ENCODE measurements at regions not wholly inside any gene's neighbourhood (a gene's known extent, or its start where the extent isn't known, plus 50 kb on each side); places are given as distances from the start of the nearest gene placed in this dataset.

GRCh38 chr10:121261665-121262064 lies 336.6 kb downstream of the FGFR2 start:
- no peak for TF ChIP-seq CTCF (IDR thresholded peaks at IDR 0.05; ENCODE audit: control insufficient read depth, insufficient read depth, low read depth, low read length, missing control alignments)

GRCh38 chr10:121262774-121263430 lies 335.3 kb downstream of the FGFR2 start:
- TF ChIP-seq CTCF (IDR thresholded peaks at IDR 0.05; ENCODE audit: control insufficient read depth, insufficient read depth, low read depth, low read length, missing control alignments) = no peak
- no peak for DNase-seq (ENCODE audit: low read depth)

More at GRCh38 chr10:121261665-121262064, 336.6 kb downstream of the FGFR2 start:
- H3K4me3 ChIP-seq (ENCODE audit: control insufficient read depth, low read depth, low read length) = no peak overlapping the region
- DNase-seq (ENCODE audit: low read depth) = no peak

DNA sequence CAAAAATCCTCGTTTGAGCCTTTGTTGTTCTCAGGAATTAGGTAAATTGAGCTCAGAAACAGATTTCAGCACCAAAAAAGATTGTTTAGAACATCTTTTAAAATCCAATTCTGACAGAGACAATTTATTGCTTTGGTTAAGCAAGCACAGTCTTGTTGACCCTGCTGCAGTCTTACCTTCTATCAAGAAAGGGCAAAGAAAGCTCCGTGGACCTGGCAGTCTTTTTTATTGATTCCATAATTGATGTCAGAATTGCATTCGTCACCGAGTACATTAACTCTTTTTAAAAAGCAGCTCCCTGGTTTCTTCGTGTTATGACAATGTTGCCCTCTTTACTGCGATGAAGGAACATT lies 334.8 kb downstream of the FGFR2 start:
- no peak for DNase-seq (ENCODE audit: low read depth)
- no peak for TF ChIP-seq CTCF (IDR thresholded peaks at IDR 0.05; ENCODE audit: control insufficient read depth, insufficient read depth, low read depth, low read length, missing control alignments)

More at GRCh38 chr10:121262774-121263430, 335.3 kb downstream of the FGFR2 start:
- H3K4me3 ChIP-seq (ENCODE audit: control insufficient read depth, low read depth, low read length) = no peak overlapping the region

GRCh38 chr10:121265360-121266123 lies 332.7 kb downstream of the FGFR2 start:
- DNase-seq (ENCODE audit: low read depth) = no peak
- TF ChIP-seq CTCF (IDR thresholded peaks at IDR 0.05; ENCODE audit: control insufficient read depth, insufficient read depth, low read depth, low read length, missing control alignments) = no peak
- H3K4me3 ChIP-seq (ENCODE audit: control insufficient read depth, low read depth, low read length) = no peak overlapping the region

More for the DNA sequence above, 334.8 kb downstream of the FGFR2 start:
- no peak overlapping the region for H3K4me3 ChIP-seq (ENCODE audit: control insufficient read depth, low read depth, low read length)

DNA sequence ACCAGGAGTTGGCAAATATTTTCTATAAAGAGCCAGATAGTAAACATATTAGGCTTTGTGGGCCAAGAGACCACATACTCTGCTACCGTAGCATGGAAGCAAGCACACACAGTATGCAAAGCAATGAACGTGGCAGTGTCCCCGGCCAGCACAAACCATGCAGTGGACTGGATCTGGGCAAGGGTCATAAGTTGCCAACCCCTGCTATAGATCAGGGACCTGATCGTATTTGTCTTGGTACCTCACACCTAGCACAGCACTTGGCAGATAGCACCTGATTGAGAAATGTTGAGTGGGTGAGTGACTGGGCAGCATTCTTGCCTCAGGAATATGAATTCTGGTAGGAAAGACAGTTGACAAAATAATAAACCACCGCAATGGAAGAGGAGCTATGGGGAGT lies 331.9 kb downstream of the FGFR2 start:
- no peak for DNase-seq (ENCODE audit: low read depth)
- TF ChIP-seq CTCF (IDR thresholded peaks at IDR 0.05; ENCODE audit: control insufficient read depth, insufficient read depth, low read depth, low read length, missing control alignments) = no peak
- H3K4me3 ChIP-seq (ENCODE audit: control insufficient read depth, low read depth, low read length) = no peak overlapping the region

GRCh38 chr10:121267236-121268003 lies 330.8 kb downstream of the FGFR2 start:
- no peak for DNase-seq (ENCODE audit: low read depth)
- TF ChIP-seq CTCF (IDR thresholded peaks at IDR 0.05; ENCODE audit: control insufficient read depth, insufficient read depth, low read depth, low read length, missing control alignments) = no peak
- no peak overlapping the region for H3K4me3 ChIP-seq (ENCODE audit: control insufficient read depth, low read depth, low read length)

Measured in AG09309 (cell line).